Uterus (tissue), 3 donors: ENCODE measurements at regions not wholly inside any gene's neighbourhood (a gene's known extent, or its start where the extent isn't known, plus 50 kb on each side); places are given as distances from the start of the nearest gene placed in this dataset.

Source experiments
- DNase-seq, 2 donors: peaks; one replicate each; pipeline ENCODE4 v3.0.0-alpha.2; 2019 to 2020
- H3K27ac ChIP-seq, 2 donors: fragments of 200-600 bp; sonication (generic); 1 replicate in 1 of 2; 2 replicates in 1 of 2; pipeline ENCODE4 v1.5.1; 2016 to 2018
- H3K27me3 ChIP-seq, 2 donors: fragments of 200-600 bp; sonication (generic); one replicate each; pipeline ENCODE4 v1.5.1; 2018 to 2019; ENCODE audit warnings: control low read depth in 1 of 2
- H3K36me3 ChIP-seq, 2 donors: fragments of 200-600 bp; sonication (generic); one replicate each; pipeline ENCODE4 v1.5.1; 2019; ENCODE audit warnings: control low read depth in 1 of 2
- H3K4me1 ChIP-seq, 2 donors: fragments of 200-600 bp; sonication (generic); one replicate each; pipeline ENCODE4 v1.5.1; 2018 to 2019; ENCODE audit warnings: control low read depth in 1 of 2
- H3K4me3 ChIP-seq, 2 donors: fragments of 200-600 bp; sonication (generic); 1 replicate in 1 of 2; 2 replicates in 1 of 2; pipeline ENCODE4 v1.5.1; 2018 to 2019; ENCODE audit warnings: mild to moderate bottlenecking in 1 of 2
- H3K9me3 ChIP-seq, 2 donors: fragments of 200-600 bp; sonication (generic); one replicate each; pipeline ENCODE4 v1.5.1; 2019; ENCODE audit warnings: control low read depth in 1 of 2
- CTCF ChIP-seq, 4 experiments: fragments of 200-600 bp in 2 of 4; fragments of 450-650 bp in 2 of 4; sonication (generic) in 2 of 4; IDR thresholded peaks; one replicate each; pipeline ENCODE4 v1.5.1; 2016 to 2019; ENCODE audit warnings: antibody characterized with exemption in 4 of 4, mild to moderate bottlenecking in 2 of 4, moderate library complexity in 1 of 4
- POLR2A ChIP-seq, 2 donors: fragments of 450-650 bp; IDR thresholded peaks; one replicate each; pipeline ENCODE4 v1.6.1; 2016; ENCODE audit warnings: antibody characterized with exemption in 2 of 2, mild to moderate bottlenecking in 1 of 2, moderate library complexity in 1 of 2
- intact Hi-C: fragments of 100-400 bp; cut with DNase I; formaldehyde crosslinking; loops from one replicate; pipeline ENCODE4 v1.15.1; 2023; ENCODE audit warnings: low total_unique reads
- donor health status: DM: yes; HTN: yes; CAD: no.

GRCh38 chr10:35889971-35890675 lies 248.0 kb upstream of the FZD8 start:
- Histone ChIP-seq H3K27ac (peak overlapping the region; percentile 12 to 17), H3K9me3 (no peaks in the 10 kb centered on the region), H3K27me3 (no peaks in the 10 kb centered on the region), H3K4me3 (no peak overlapping the region), H3K4me1 (no peaks in the 10 kb centered on the region), H3K36me3 (no peaks in the 10 kb centered on the region)
- intact Hi-C loops: no loop called here
- no peak for TF ChIP-seq POLR2A (IDR thresholded peaks at IDR 0.05)
- no peak for DNase-seq

GRCh38 chr10:35889226-35889625 lies 247.1 kb upstream of the FZD8 start:
- Histone ChIP-seq H3K36me3 (no peaks in the 10 kb centered on the region), H3K9me3 (no peaks in the 10 kb centered on the region), H3K4me1 (no peaks in the 10 kb centered on the region), H3K4me3 (no peak overlapping the region), H3K27me3 (no peaks in the 10 kb centered on the region), H3K27ac (no peak overlapping the region)
- intact Hi-C loops: no loop called here
- TF ChIP-seq CTCF (IDR thresholded peaks at IDR 0.05) (no peak), POLR2A (IDR thresholded peaks at IDR 0.05) (no peak)
- no peak for DNase-seq

GRCh38 chr10:35888400-35888799 lies 246.3 kb upstream of the FZD8 start:
- TF ChIP-seq CTCF (IDR thresholded peaks at IDR 0.05): no peak
- TF ChIP-seq POLR2A (IDR thresholded peaks at IDR 0.05): no peak

GRCh38 chr10:35887685-35888084 lies 245.6 kb upstream of the FZD8 start:
- Histone ChIP-seq H3K4me3 (no peak overlapping the region), H3K9me3 (no peaks in the 10 kb centered on the region), H3K27ac (no peak overlapping the region), H3K27me3 (no peaks in the 10 kb centered on the region), H3K36me3 (no peaks in the 10 kb centered on the region), H3K4me1 (no peaks in the 10 kb centered on the region)
- TF ChIP-seq CTCF (IDR thresholded peaks at IDR 0.05): no peak
- TF ChIP-seq POLR2A (IDR thresholded peaks at IDR 0.05): no peak
- DNase-seq: no peak
- intact Hi-C loops: no loop called here

More at GRCh38 chr10:35888400-35888799, 246.3 kb upstream of the FZD8 start:
- DNase-seq: no peak
- no peaks in the 10 kb centered on the region for H3K27me3 ChIP-seq
- H3K4me1 ChIP-seq: no peaks in the 10 kb centered on the region
- H3K36me3 ChIP-seq: no peaks in the 10 kb centered on the region
- no peak overlapping the region for H3K27ac ChIP-seq
- no peak overlapping the region for H3K4me3 ChIP-seq
- intact Hi-C loops: no loop called here
- no peaks in the 10 kb centered on the region for H3K9me3 ChIP-seq

GRCh38 chr10:35885076-35885475 lies 243.0 kb upstream of the FZD8 start:
- intact Hi-C loops: no loop called here

More at GRCh38 chr10:35885076-35885475, 243.0 kb upstream of the FZD8 start:
- no peak for TF ChIP-seq POLR2A (IDR thresholded peaks at IDR 0.05)
- TF ChIP-seq CTCF (IDR thresholded peaks at IDR 0.05): no peak
- H3K9me3 ChIP-seq: no peaks in the 10 kb centered on the region
- no peaks in the 10 kb centered on the region for H3K27me3 ChIP-seq
- no peaks in the 10 kb centered on the region for H3K36me3 ChIP-seq
- H3K4me3 ChIP-seq: no peak overlapping the region
- no peak for DNase-seq
- H3K4me1 ChIP-seq: no peaks in the 10 kb centered on the region
- no peak overlapping the region for H3K27ac ChIP-seq
